NCI-H345 treated with DMSO at 0.1 percent for 48 hours (cell line): ENCODE measurements at regions not wholly inside any gene's neighbourhood (a gene's known extent, or its start where the extent isn't known, plus 50 kb on each side); places are given as distances from the start of the nearest gene placed in this dataset.

ENCODE experiments used
- DNase-seq: peaks from one replicate; lab custom pipeline; 2025; ENCODE audit not compliant: unreplicated experiment; lab: John Stamatoyannopoulos, UW

DNA sequence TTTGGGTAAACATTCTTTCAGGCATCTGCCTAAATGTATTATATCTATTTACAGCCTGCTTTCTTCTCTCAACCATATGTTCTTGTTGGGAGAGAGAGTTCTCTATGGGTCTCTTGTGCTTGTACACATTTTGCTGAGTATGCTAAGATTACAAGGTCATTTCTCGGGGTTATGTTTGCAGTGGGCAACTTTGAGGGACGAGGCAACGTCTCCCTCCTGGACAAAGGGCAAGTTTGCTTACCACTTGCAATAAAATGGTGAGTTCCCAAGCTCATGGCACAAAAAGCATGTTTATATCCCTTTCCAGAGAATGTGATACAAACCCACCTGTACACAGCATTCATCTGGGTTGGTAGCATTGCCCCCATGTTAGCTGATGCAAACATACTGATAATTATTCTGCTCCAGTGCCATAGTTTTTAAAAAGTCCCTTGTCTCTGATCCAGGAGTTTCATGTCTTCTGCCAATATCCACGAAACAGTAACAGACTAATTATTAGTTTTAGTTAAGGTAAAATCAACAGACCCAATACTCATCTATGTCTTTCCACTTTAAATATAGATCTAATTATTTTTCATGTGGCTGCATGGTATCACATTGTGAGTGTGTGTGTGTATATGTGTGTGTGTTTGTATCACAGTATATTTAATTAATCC is 84.2 kb upstream of the MAPK4 start:
- DNase-seq: no peak

DNA sequence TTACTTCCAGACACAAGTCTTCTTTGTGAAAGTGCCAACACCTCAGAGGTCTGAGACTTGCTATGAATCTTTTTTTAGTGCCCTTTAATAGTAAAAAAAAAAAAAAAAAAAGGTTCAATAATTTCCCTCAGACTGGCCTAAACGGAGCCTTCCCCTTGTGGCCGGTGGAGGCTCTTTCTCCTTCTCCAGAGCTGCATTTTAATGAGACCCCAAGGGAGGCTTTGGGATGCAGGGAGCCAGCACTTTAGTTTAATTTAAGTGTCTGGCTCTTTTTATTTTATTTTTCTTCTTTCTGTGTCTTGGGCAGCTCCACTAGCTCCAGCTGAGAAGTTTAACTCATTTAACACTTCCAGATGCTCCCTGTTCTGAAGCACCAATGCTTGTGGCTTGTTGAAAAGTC is 67.8 kb upstream of the MAPK4 start:
- no peak for DNase-seq

DNA sequence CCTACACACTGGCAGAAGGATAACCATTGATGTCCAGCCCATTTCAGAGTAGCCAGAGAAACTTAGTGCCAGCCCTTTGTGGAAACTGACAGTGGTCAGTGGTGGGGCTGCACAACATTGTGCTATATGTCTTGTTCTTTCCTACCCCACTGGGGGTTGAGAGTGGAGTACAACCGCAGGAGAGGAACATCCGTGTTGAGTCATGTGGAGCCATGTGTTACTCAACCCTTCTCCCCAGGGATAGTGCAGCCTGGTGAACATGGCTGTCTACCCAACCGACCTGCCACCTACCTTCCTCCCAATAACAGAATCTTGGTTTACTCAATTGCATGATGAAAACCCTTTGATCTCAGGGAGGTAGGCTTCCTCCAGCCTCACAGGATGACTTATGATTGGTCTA is 65.3 kb upstream of the MAPK4 start:
- no peak for DNase-seq

DNA sequence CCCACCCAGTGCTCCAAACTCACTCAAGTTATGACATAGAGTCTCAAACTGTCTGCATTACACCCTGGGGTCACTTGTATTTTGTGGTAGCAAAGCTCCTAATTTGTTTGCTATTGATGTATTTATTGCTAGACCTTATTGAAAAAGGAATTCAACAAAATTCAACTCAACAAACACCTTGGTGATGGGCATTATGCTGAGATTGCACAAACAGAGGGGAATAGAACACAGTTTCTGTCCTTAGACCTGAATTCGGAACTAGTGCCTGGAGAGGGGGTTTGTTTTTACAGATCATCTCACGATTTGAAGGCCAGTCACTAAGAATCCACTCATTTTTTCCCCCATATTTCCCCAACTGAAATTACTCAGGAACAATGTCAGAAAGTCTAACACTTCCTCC is 53.5 kb upstream of the MAPK4 start:
- no peak for DNase-seq

DNA sequence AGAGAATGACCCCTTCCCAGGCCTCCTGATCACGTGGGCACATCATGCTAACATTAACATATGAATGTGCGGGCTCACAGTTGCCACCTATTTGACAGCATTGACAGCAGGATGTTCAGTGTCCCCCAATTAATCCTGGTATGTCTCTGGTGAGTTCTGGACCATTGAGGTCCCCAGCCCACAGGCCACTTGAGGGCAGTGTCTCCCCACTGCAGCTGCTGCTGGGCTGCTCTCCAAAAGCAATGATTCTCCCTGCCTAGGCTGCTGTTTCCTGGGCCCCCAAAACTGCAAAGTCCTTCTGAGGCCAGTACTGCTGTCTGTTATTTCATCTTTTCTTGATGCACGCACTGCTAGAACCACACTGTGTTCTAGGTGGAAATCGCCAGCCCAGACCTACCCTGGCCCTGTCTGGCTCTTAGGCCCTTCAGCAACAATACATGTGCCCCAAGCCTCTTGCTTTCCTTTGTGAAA is 52.7 kb upstream of the MAPK4 start:
- peak; percentile 46 for DNase-seq

DNA sequence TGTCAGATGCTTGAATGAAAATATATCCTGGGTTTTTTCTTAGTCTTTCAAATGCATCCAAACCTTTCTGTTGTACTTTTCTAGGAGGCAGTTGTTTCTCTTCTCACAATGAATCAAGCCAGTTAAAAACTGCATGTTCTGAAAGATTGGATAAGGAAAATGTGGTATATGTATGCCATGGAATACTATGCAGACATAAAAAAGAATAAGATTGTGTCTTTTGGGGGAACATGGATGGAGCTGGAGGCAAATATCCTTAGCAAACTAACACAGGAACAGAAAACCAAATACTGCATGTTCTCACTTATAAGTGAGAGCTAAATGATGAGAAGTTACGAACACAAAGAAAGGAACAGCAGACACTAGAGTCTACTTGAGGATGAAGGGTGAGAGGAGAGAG is 51.7 kb upstream of the MAPK4 start:
- DNase-seq: no peak

DNA sequence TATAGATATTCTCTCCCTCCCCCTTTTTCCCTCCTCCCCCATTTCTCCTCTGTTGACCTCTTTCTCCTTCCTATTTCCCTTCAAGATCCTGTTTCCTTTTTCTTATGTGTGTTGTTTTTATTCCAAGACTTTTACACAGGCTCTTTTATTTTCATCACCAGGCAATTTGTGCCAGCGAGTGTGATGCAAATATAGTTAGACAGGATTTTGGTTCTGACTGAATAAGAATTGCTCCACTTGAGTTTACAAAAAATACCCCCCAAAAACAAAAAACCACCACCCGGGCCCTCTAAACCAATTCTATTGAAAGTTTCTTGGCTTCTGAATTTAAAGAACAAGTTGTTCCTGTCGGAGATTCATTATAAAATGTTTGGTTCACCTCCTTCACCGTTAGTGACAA is 50.9 kb upstream of the MAPK4 start:
- no peak for DNase-seq
